Pancreas (tissue), 10 donors: ENCODE measurements at regions not wholly inside any gene's neighbourhood (a gene's known extent, or its start where the extent isn't known, plus 50 kb on each side); places are given as distances from the start of the nearest gene placed in this dataset.

Experiments used
- ATAC-seq, 4 donors: fragments of 200-7000 bp; cut with Tn5 transposase; one replicate each; pipeline versions ENCODE4 v1.8.0 to v1.9.1; 2020; ENCODE audit warnings: mild to moderate bottlenecking in 4 of 4, moderate library complexity in 4 of 4
- DNase-seq, 6 donors: peaks; one replicate each; pipeline ENCODE4 v3.0.0-alpha.2; 2020
- FAIRE-seq: peaks from 2 replicates; lab custom pipeline; 2012; peaks lifted over from hg19 to GRCh38; lab: Jason Lieb, UNC
- H3K27ac ChIP-seq, 4 donors: fragments of 200-600 bp; sonication (generic); 1 replicate in 3 of 4; 2 replicates in 1 of 4; pipeline versions ENCODE4 v1.5.0 to v1.8.0; 2020
- H3K27me3 ChIP-seq, 4 donors: fragments of 200-600 bp; one replicate each; pipeline ENCODE4 v1.8.0; 2021
- H3K36me3 ChIP-seq, 3 donors: fragments of 200-600 bp; sonication (generic) in 1 of 3; one replicate each; pipeline versions ENCODE4 v1.5.0 to v1.8.0; 2020 to 2021
- H3K4me1 ChIP-seq, 3 donors: fragments of 200-600 bp; one replicate each; pipeline ENCODE4 v1.8.0; 2021
- H3K4me3 ChIP-seq, 4 donors: fragments of 200-600 bp; sonication (generic) in 2 of 4; one replicate each; pipeline versions ENCODE4 v1.5.0 to v1.8.0; 2020 to 2021
- H3K9me3 ChIP-seq, 4 donors: fragments of 200-600 bp; one replicate each; pipeline ENCODE4 v1.8.0; 2021
- CTCF ChIP-seq, 4 donors: fragments of 200-600 bp; sonication (generic) in 3 of 4; IDR thresholded peaks; one replicate each; pipeline versions ENCODE4 v1.5.0 to v1.8.0; 2021; ENCODE audit warnings: antibody characterized with exemption in 4 of 4
- WGBS, 2 donors: extraction: QIAGEN DNeasy Blood & Tissue Kit; methylation state at CpG; one replicate each; pipeline ENCODE4 v1.1.7; 2013; 5-methylcytosine and 5-hydroxymethylcytosine counted together
- intact Hi-C, 3 donors: fragments of 100-400 bp; cut with DNase I; formaldehyde crosslinking; loops; one replicate each; pipeline versions ENCODE4 v1.11.1 to v1.14.2; 2022
- donor health status: healthy with polysubstance abuse.
- donor health status: DM: no; HTN: no; CAD: no; lungs with moderate emphysema.
- donor health status: DM: no; HTN: no; CAD: no.
- donor health status: control.
- donor health status: control.
- donor health status: Bipolar disorder and iron deficiency.
- donor health status: DM: yes; HTN: yes; CAD: no.
- donor health status: DM: no; HTN: no; CAD: no.
- donor health status: DM: no; HTN: no; CAD: no.
- donor health status: DM: yes; HTN: yes; CAD: no.

GRCh38 chr21:27725916-27726315 lies 759.0 kb upstream of the ADAMTS5 start:
- no peak for DNase-seq
- intact Hi-C loops: no loop called here
- Histone ChIP-seq H3K36me3 (no peaks in the 10 kb centered on the region), H3K27ac (no peak overlapping the region), H3K9me3 (no peaks in the 10 kb centered on the region), H3K27me3 (no peaks in the 10 kb centered on the region), H3K4me1 (no peaks in the 10 kb centered on the region), H3K4me3 (no peak overlapping the region)
- FAIRE-seq: no peak
- TF ChIP-seq CTCF (IDR thresholded peaks at IDR 0.05): no peak
- no peak for ATAC-seq
- 45 to 66% methylated on average over 1 of the region's 1 CpG for WGBS, 2 donors

GRCh38 chr21:27722095-27722494 lies 755.2 kb upstream of the ADAMTS5 start:
- Histone ChIP-seq H3K27ac (no peak overlapping the region), H3K4me1 (no peaks in the 10 kb centered on the region), H3K27me3 (no peaks in the 10 kb centered on the region), H3K36me3 (no peaks in the 10 kb centered on the region), H3K9me3 (no peaks in the 10 kb centered on the region), H3K4me3 (no peak overlapping the region)
- DNase-seq (no peak), ATAC-seq (peak in 1 of 4 donors; percentile 31), FAIRE-seq (no peak)
- no peak for TF ChIP-seq CTCF (IDR thresholded peaks at IDR 0.05)
- intact Hi-C loops: no loop called here

GRCh38 chr21:27721675-27722074 lies 754.8 kb upstream of the ADAMTS5 start:
- WGBS, 2 donors: 8 to 13% methylated on average over 2 of the region's 2 CpGs
- no peaks in the 10 kb centered on the region for H3K27me3 ChIP-seq

GRCh38 chr21:27719226-27719625 lies 752.3 kb upstream of the ADAMTS5 start:
- no peaks in the 10 kb centered on the region for H3K27me3 ChIP-seq
- TF ChIP-seq CTCF (IDR thresholded peaks at IDR 0.05): no peak
- FAIRE-seq (no peak), DNase-seq (no peak), ATAC-seq (no peak)
- H3K4me1 ChIP-seq: no peaks in the 10 kb centered on the region
- H3K36me3 ChIP-seq: no peaks in the 10 kb centered on the region
- 87 to 91% methylated on average over 4 of the region's 4 CpGs for WGBS, 2 donors
- no peaks in the 10 kb centered on the region for H3K9me3 ChIP-seq
- no peak overlapping the region for H3K4me3 ChIP-seq
- no peak overlapping the region for H3K27ac ChIP-seq
- intact Hi-C loops: no loop called here

More at GRCh38 chr21:27721675-27722074, 754.8 kb upstream of the ADAMTS5 start:
- intact Hi-C loops: no loop called here
- Histone ChIP-seq H3K4me1 (no peaks in the 10 kb centered on the region), H3K4me3 (no peak overlapping the region), H3K9me3 (no peaks in the 10 kb centered on the region), H3K36me3 (no peaks in the 10 kb centered on the region), H3K27ac (no peak overlapping the region)
- ATAC-seq (peak in 3 of 4 donors; percentile 26 to 52 (median 38)), DNase-seq (no peak), FAIRE-seq (no peak)
- no peak for TF ChIP-seq CTCF (IDR thresholded peaks at IDR 0.05)

GRCh38 chr21:27715131-27715530 lies 748.2 kb upstream of the ADAMTS5 start:
- H3K27ac ChIP-seq: no peak overlapping the region
- no peaks in the 10 kb centered on the region for H3K9me3 ChIP-seq
- no peaks in the 10 kb centered on the region for H3K27me3 ChIP-seq
- H3K4me1 ChIP-seq: no peaks in the 10 kb centered on the region
- no peak overlapping the region for H3K4me3 ChIP-seq
- FAIRE-seq: no peak
- intact Hi-C loops: no loop called here
- H3K36me3 ChIP-seq: no peaks in the 10 kb centered on the region
- no peak for DNase-seq
- no peak for TF ChIP-seq CTCF (IDR thresholded peaks at IDR 0.05)
- 87 to 96% methylated on average over 1 of the region's 1 CpG for WGBS, 2 donors
- ATAC-seq: no peak
